IMR-90 (cell line): ENCODE measurements at regions not wholly inside any gene's neighbourhood (a gene's known extent, or its start where the extent isn't known, plus 50 kb on each side); places are given as distances from the start of the nearest gene placed in this dataset.

Experiments
- ATAC-seq: fragments of 200-7000 bp; cut with Tn5 transposase; 2 replicates; pipeline ENCODE4 v1.9.1; 2020; ENCODE audit warnings: low read depth, mild to moderate bottlenecking, moderate library complexity
- BruUV-seq: library from RNA; stranded (reverse); fragments of 400-500 nt; replicated peaks from 2 replicates; lab custom pipeline; 2021; lab: Mats Ljungman, UMichigan
- CTCF ChIA-PET: fragments of 300-600 bp; formaldehyde crosslinking; extraction: SDS; loops from one replicate; lab custom pipeline; 2021; ENCODE audit warnings: antibody characterized with exemption; lab: Yijun Ruan, JAX
- POLR2A ChIA-PET: fragments of 300-600 bp; sonication (Branson Sonifier 250); formaldehyde crosslinking; loops from one replicate; lab custom pipeline; 2022; ENCODE audit warnings: antibody characterized with exemption; ENCODE audit not compliant: unreplicated experiment; lab: Charles Lee
- DNase-seq: peaks from one replicate; pipeline ENCODE4 v3.0.0; 2013
- H2AFZ ChIP-seq: replicated peaks from 2 replicates; pipeline ENCODE3; 2013; ENCODE audit warnings: low read length, mild to moderate bottlenecking; ENCODE audit not compliant: poor library complexity
- H2AK5ac ChIP-seq: 2 replicates; pipeline ENCODE4 v1.6.1; 2013; ENCODE audit warnings: low read depth, low read length, inconsistent platforms
- H2AK9ac ChIP-seq: replicated peaks from 2 replicates; pipeline ENCODE3; 2013; ENCODE audit warnings: mild to moderate bottlenecking, low read depth, low read length, moderate library complexity; ENCODE audit not compliant: poor library complexity
- H2BK120ac ChIP-seq: 2 replicates; pipeline ENCODE4 v1.6.1; 2013; ENCODE audit warnings: low read depth, low read length, inconsistent platforms
- H2BK15ac ChIP-seq: 3 replicates; pipeline ENCODE4 v1.6.1; 2013; ENCODE audit warnings: low read depth, low read length, inconsistent platforms
- H2BK20ac ChIP-seq: 2 replicates; pipeline ENCODE4 v1.6.1; 2013; ENCODE audit warnings: low read depth, mild to moderate bottlenecking, inconsistent platforms, low read length, moderate library complexity
- H2BK5ac ChIP-seq: 2 replicates; pipeline ENCODE4 v1.6.1; 2013; ENCODE audit warnings: mild to moderate bottlenecking, low read depth, low read length, inconsistent platforms; ENCODE audit not compliant: poor library complexity, severe bottlenecking
- H3K14ac ChIP-seq: replicated peaks from 2 replicates; pipeline ENCODE4 v1.6.1; 2013; ENCODE audit warnings: low read depth, low read length, inconsistent platforms
- H3K18ac ChIP-seq: 2 replicates; pipeline ENCODE4 v1.6.1; 2013; ENCODE audit warnings: low read depth, low read length, control low read depth
- H3K23ac ChIP-seq: 2 replicates; pipeline ENCODE4 v1.6.1; 2013; ENCODE audit warnings: low read depth, low read length, inconsistent platforms
- H3K27ac ChIP-seq: 2 replicates; pipeline ENCODE4 v1.5.1; 2013; ENCODE audit warnings: mild to moderate bottlenecking, control low read depth, low read length; ENCODE audit not compliant: insufficient read depth
- H3K27me3 ChIP-seq: 2 replicates; pipeline ENCODE4 v1.6.1; 2013; ENCODE audit warnings: low read length; ENCODE audit not compliant: control insufficient read depth, insufficient read depth
- H3K36me3 ChIP-seq: 2 replicates; pipeline ENCODE4 v1.6.1; 2013; ENCODE audit warnings: low read length, mixed read lengths; ENCODE audit not compliant: control insufficient read depth, insufficient read depth
- H3K4ac ChIP-seq: 2 replicates; pipeline ENCODE4 v1.6.1; 2013; ENCODE audit warnings: low read depth, low read length, inconsistent platforms
- H3K4me1 ChIP-seq: 2 replicates; pipeline ENCODE4 v1.6.1; 2013; ENCODE audit warnings: low read length, mixed read lengths; ENCODE audit not compliant: control insufficient read depth, insufficient read depth
- H3K4me2 ChIP-seq: 2 replicates; pipeline ENCODE4 v1.6.1; 2013; ENCODE audit warnings: low read depth, mild to moderate bottlenecking, control low read depth, low read length, moderate library complexity
- H3K4me3 ChIP-seq: 2 replicates; pipeline ENCODE4 v1.5.1; 2013; ENCODE audit warnings: low read depth, mild to moderate bottlenecking, control low read depth, low read length, moderate library complexity; ENCODE audit not compliant: insufficient read depth
- H3K56ac ChIP-seq: 2 replicates; pipeline ENCODE4 v1.6.1; 2013; ENCODE audit warnings: low read length, inconsistent platforms; ENCODE audit not compliant: insufficient read depth; ENCODE audit errors: extremely low read depth
- H3K79me1 ChIP-seq, 2 experiments: 2 replicates each; pipeline ENCODE4 v1.6.1; 2013; ENCODE audit warnings: low read length in 2 of 2, inconsistent platforms in 1 of 2, low read depth in 1 of 2
- H3K9ac ChIP-seq: 2 replicates; pipeline ENCODE4 v1.6.1; 2013; ENCODE audit warnings: low read depth, low read length, control low read depth
- H3K9me1 ChIP-seq: 2 replicates; pipeline ENCODE4 v1.6.1; 2013; ENCODE audit warnings: low read length, inconsistent platforms; ENCODE audit not compliant: insufficient read depth
- H3K9me3 ChIP-seq: 2 replicates; pipeline ENCODE4 v1.6.1; 2013; ENCODE audit warnings: low read length; ENCODE audit not compliant: control insufficient read depth, insufficient read depth
- H4K20me1 ChIP-seq: 2 replicates; pipeline ENCODE4 v1.6.1; 2013; ENCODE audit warnings: low read length, inconsistent platforms; ENCODE audit not compliant: insufficient read depth
- H4K5ac ChIP-seq: 2 replicates; pipeline ENCODE4 v1.6.1; 2013; ENCODE audit warnings: mild to moderate bottlenecking, low read depth, low read length, control low read depth
- H4K8ac ChIP-seq, 2 experiments: 2 replicates each; pipeline ENCODE4 v1.6.1; 2013; ENCODE audit warnings: low read depth in 2 of 2, low read length in 2 of 2, control low read depth in 1 of 2, inconsistent platforms in 1 of 2
- H4K91ac ChIP-seq: 2 replicates; pipeline ENCODE4 v1.6.1; 2013; ENCODE audit warnings: low read depth, low read length, inconsistent platforms; ENCODE audit not compliant: insufficient read depth
- CEBPB ChIP-seq: IDR thresholded peaks from 2 replicates; pipeline ENCODE4 v1.6.1; 2012; ENCODE audit warnings: low read depth, low read length, improper control_type of control experiment
- NFE2L2 ChIP-seq: fragments of 150-350 bp; IDR thresholded peaks from 2 replicates; pipeline ENCODE4 v1.6.1; 2016; ENCODE audit warnings: low read depth, mild to moderate bottlenecking, low read length
- RFX5 ChIP-seq: IDR thresholded peaks from 2 replicates; pipeline ENCODE4 v1.8.0; 2012; ENCODE audit warnings: low read depth, mild to moderate bottlenecking, low read length, moderate library complexity
- WGBS, 2 experiments: methylation state at CpG; one replicate each; pipeline versions ENCODE4 v1.1.5 to v1.1.7; 2013; ENCODE audit warnings: missing lambda C conversion rate in 2 of 2; ENCODE audit not compliant: insufficient read length in 1 of 2; ENCODE audit errors: extremely low coverage in 2 of 2; 5-methylcytosine and 5-hydroxymethylcytosine counted together
- dilution Hi-C: fragments of 300-500 bp; cut with HindIII; formaldehyde crosslinking; loops from one replicate; pipeline ENCODE4 v1.14.3; 2018; ENCODE audit warnings: low sequenced_read_pairs; ENCODE audit not compliant: unreplicated experiment
- in situ Hi-C: fragments of 300-500 bp; cut with MboI; formaldehyde crosslinking; loops from 3 replicates; pipeline ENCODE4 v1.14.3; 2019; ENCODE audit warnings: low sequenced_read_pairs, inconsistent platforms, mixed read lengths
- intact Hi-C: fragments of 100-400 bp; cut with micrococcal nuclease; formaldehyde crosslinking; loops from 2 replicates; pipeline ENCODE4 v1.10.0; 2022

DNA sequence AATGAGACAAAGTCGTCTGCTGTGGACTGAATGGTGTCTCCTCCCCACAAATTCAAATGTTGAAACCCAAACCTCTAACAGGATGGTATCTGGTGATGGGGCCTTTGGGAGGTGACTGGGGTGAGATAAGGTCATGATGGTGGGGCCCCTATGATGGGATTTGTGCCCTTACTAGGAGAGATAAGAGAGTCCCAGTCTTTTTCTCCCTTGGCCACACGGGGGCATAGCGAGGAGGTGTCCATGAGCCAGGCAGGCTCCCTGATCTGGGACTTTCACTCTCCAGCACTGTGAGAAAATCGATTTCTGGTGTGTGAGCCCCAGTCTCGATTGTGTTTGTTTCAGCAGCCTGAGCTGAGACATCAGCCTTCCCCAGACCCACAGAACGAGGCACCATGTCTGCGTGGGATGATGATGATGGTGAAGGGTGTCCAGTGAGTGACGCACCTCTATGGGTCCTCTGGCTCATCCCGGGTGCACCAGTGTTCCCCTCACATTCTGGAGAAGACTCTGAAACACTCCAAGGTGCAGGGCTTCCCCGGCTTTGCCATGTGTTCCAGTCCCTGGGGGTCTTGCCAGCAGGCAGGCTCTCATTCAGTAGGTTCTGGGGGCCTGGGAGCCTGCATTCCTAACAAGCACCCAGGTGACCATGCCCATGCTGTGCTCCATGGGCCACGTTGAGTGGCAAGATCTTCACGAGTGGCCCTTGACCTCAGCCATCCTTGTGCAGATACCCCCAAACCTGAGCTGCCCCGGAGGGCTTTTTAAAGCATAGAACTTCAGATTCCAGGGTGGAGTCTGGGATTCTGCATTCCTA is 363.0 kb downstream of the CTTN start (continued):
- TF ChIP-seq NFE2L2, result no peak

DNA sequence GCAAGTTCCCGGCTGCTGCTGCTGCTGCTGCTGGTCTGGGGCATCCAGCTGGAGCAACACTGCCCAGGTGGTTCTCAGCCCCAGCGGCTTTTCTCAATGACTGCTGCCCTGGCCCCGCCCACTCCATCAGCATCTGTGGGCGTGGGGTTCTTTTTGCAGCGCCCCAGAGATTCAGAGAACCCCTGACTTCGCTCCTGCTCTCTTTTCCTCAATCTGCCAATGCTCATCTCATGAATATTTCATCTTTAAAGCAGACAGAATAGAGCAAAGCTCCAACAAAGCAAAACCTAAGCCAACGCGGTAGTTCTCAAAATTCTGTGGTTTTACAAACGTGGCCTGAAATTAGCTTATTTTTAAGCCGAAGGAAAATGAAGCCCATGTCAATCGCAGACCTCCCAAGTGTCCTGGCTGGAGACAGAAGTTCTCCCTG is 363.6 kb downstream of the CTTN start:
- no peak overlapping the region for H2AFZ ChIP-seq
- H3K9me3 ChIP-seq, result peaks cover 2% of the 10 kb centered on the region; the same call in 1 of the 2 replicates
- no peak for ATAC-seq
- no peak overlapping the region for H2BK5ac ChIP-seq
- H3K9me1 ChIP-seq, result no peaks in the 10 kb centered on the region
- H3K36me3 ChIP-seq, result no peaks in the 10 kb centered on the region
- in situ Hi-C loops (no loop called here), dilution Hi-C loops (no loop called here), intact Hi-C loops (no loop called here)
- H3K27ac ChIP-seq, result no peak overlapping the region
- no peak overlapping the region for H4K5ac ChIP-seq
- H2BK15ac ChIP-seq, result no peak overlapping the region
- H4K8ac ChIP-seq, result no peak overlapping the region
- H3K23ac ChIP-seq, result no peak overlapping the region
- BruUV-seq, result no TSS peak
- H3K4me2 ChIP-seq, result no peak overlapping the region
- H3K9ac ChIP-seq, result no peak overlapping the region
- POLR2A ChIA-PET, result no interaction called here
- H4K20me1 ChIP-seq, result no peaks in the 10 kb centered on the region; the same call in 1 of the 2 replicates
- no peak overlapping the region for H3K14ac ChIP-seq
- H3K18ac ChIP-seq, result no peak overlapping the region
- no peak overlapping the region for H2BK20ac ChIP-seq
- H3K4ac ChIP-seq, result no peak overlapping the region
- no peaks in the 10 kb centered on the region for H3K4me1 ChIP-seq
- H3K56ac ChIP-seq, result no peak overlapping the region
- no peak overlapping the region for H4K91ac ChIP-seq
- H2AK5ac ChIP-seq, result no peak overlapping the region
- H3K79me1 ChIP-seq, result no peaks in the 10 kb centered on the region
- H2BK120ac ChIP-seq, result no peak overlapping the region
- DNase-seq, result no peak
- 62% methylated on average over 5 of the region's 11 CpGs; no CpG with 5 or more reads in 1 of the 2 experiments for WGBS, 2 experiments
- no peak overlapping the region for H2AK9ac ChIP-seq
- no peaks in the 10 kb centered on the region; the same call in 1 of the 2 replicates for H3K27me3 ChIP-seq
- no peak overlapping the region for H3K4me3 ChIP-seq
- CTCF ChIA-PET, result no interaction called here
- TF ChIP-seq RFX5 (no peak), CEBPB (no peak)
